Glutamatergic neuron (in vitro differentiated cells): ENCODE measurements at regions not wholly inside any gene's neighbourhood (a gene's known extent, or its start where the extent isn't known, plus 50 kb on each side); places are given as distances from the start of the nearest gene placed in this dataset.

Experiments
- DNase-seq: peaks from one replicate; pipeline ENCODE4 v3.0.0; 2022
- H3K27ac Mint-ChIP-seq: one replicate; pipeline ENCODE4 v1.8.0; 2020; ENCODE audit warnings: mild to moderate bottlenecking, mixed read lengths, inconsistent platforms; ENCODE audit not compliant: unreplicated experiment
- H3K27me3 Mint-ChIP-seq: one replicate; pipeline ENCODE4 v1.8.0; 2020; ENCODE audit warnings: mild to moderate bottlenecking, moderate library complexity, mixed read lengths, inconsistent platforms; ENCODE audit not compliant: unreplicated experiment
- H3K36me3 Mint-ChIP-seq: one replicate; pipeline ENCODE4 v1.8.0; 2020; ENCODE audit warnings: mild to moderate bottlenecking, mixed read lengths, inconsistent platforms; ENCODE audit not compliant: unreplicated experiment
- H3K4me1 Mint-ChIP-seq: one replicate; pipeline ENCODE4 v1.8.0; 2020; ENCODE audit warnings: mild to moderate bottlenecking, low read depth, mixed read lengths, inconsistent platforms; ENCODE audit not compliant: unreplicated experiment
- H3K4me3 Mint-ChIP-seq: one replicate; pipeline ENCODE4 v1.8.0; 2020; ENCODE audit warnings: mild to moderate bottlenecking, mixed read lengths, inconsistent platforms; ENCODE audit not compliant: unreplicated experiment
- H3K9me3 Mint-ChIP-seq: one replicate; pipeline ENCODE4 v1.8.0; 2020; ENCODE audit warnings: mild to moderate bottlenecking, moderate library complexity, mixed read lengths, inconsistent platforms; ENCODE audit not compliant: unreplicated experiment
- TF ChIP-seq, protein P1 (sequence below): fragments of 200-600 bp; sonication (generic); IDR thresholded peaks from one replicate; pipeline ENCODE4 v1.5.0; 2021; ENCODE audit not compliant: partially characterized antibody, unreplicated experiment

DNA sequence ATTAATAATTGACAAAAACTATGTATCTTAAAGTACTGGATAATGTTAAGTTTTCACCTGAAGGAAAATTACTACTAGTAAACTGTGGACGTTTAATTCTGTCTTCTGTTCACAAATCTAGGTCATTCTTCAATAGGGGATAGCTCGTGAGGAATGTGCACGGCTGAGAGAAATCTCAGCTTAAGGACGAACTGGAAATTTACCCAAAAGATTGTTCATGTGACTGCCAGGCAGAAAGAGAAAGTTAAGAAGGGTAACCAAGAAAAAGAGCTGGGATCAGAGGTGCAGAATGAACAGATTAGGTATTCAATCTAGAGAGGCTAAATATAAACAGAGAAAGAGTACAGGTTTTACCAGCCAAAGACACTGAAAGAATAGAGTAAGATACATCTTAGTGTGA, 245.3 kb downstream of the CASP12 start:
- no peak overlapping the region for H3K27ac Mint-ChIP-seq
- TF ChIP-seq, protein P1, sequence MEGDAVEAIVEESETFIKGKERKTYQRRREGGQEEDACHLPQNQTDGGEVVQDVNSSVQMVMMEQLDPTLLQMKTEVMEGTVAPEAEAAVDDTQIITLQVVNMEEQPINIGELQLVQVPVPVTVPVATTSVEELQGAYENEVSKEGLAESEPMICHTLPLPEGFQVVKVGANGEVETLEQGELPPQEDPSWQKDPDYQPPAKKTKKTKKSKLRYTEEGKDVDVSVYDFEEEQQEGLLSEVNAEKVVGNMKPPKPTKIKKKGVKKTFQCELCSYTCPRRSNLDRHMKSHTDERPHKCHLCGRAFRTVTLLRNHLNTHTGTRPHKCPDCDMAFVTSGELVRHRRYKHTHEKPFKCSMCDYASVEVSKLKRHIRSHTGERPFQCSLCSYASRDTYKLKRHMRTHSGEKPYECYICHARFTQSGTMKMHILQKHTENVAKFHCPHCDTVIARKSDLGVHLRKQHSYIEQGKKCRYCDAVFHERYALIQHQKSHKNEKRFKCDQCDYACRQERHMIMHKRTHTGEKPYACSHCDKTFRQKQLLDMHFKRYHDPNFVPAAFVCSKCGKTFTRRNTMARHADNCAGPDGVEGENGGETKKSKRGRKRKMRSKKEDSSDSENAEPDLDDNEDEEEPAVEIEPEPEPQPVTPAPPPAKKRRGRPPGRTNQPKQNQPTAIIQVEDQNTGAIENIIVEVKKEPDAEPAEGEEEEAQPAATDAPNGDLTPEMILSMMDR, result no peak
- no peaks in the 10 kb centered on the region for H3K4me1 Mint-ChIP-seq
- no peak overlapping the region for H3K4me3 Mint-ChIP-seq
- H3K9me3 Mint-ChIP-seq, result no peaks in the 10 kb centered on the region
- peaks cover 4% of the 10 kb centered on the region for H3K36me3 Mint-ChIP-seq
- no peaks in the 10 kb centered on the region for H3K27me3 Mint-ChIP-seq
- no peak for DNase-seq

DNA sequence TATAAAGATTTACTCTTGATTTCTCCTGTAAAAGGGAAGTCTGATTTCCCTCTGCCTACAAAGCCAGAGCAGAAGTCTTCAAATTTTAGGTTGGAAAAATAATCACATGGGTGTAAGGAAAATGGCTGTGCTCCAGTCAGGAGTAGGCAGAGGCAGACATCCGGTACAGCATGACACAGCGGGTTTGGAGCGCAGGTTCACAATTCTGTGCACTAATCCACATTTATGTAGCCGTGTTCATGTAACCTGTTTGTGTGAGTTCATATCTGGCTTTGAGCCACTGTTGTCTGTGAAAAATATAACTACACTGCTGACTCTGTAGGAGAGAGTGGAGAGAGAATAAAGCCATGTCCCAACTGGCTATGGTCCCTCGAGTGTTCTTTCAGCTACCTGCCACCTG, 248.0 kb downstream of the CASP12 start:
- Mint-ChIP-seq H3K27ac (no peak overlapping the region), H3K9me3 (no peaks in the 10 kb centered on the region), H3K4me3 (no peak overlapping the region), H3K36me3 (peaks cover 4% of the 10 kb centered on the region), H3K4me1 (no peaks in the 10 kb centered on the region), H3K27me3 (no peaks in the 10 kb centered on the region)
- DNase-seq, result peak; percentile 23
- TF ChIP-seq, protein P1, result no peak

DNA sequence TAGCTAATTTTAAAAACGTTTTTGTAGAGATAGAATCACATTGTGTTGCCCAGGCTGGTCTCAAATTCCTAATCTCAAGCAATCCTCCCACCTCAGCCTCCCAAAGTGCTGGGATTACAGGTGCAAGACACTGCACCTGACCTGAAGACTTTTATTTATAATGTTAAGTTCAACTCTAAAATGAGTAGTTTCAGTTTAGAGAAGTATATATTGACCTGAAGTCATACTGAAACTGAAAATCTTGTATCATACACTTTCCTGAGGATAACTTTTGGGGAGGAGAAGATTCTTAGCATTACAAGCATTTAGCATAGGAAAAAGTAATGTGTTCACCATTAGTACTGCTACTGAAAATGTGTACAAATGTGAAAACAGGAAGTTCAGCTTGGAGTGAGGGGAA, 249.3 kb downstream of the CASP12 start:
- Mint-ChIP-seq H3K4me1 (no peaks in the 10 kb centered on the region), H3K36me3 (peaks cover 4% of the 10 kb centered on the region), H3K27me3 (no peaks in the 10 kb centered on the region), H3K9me3 (no peaks in the 10 kb centered on the region), H3K27ac (no peak overlapping the region), H3K4me3 (no peak overlapping the region)
- no peak for DNase-seq
- TF ChIP-seq, protein P1, result no peak

DNA sequence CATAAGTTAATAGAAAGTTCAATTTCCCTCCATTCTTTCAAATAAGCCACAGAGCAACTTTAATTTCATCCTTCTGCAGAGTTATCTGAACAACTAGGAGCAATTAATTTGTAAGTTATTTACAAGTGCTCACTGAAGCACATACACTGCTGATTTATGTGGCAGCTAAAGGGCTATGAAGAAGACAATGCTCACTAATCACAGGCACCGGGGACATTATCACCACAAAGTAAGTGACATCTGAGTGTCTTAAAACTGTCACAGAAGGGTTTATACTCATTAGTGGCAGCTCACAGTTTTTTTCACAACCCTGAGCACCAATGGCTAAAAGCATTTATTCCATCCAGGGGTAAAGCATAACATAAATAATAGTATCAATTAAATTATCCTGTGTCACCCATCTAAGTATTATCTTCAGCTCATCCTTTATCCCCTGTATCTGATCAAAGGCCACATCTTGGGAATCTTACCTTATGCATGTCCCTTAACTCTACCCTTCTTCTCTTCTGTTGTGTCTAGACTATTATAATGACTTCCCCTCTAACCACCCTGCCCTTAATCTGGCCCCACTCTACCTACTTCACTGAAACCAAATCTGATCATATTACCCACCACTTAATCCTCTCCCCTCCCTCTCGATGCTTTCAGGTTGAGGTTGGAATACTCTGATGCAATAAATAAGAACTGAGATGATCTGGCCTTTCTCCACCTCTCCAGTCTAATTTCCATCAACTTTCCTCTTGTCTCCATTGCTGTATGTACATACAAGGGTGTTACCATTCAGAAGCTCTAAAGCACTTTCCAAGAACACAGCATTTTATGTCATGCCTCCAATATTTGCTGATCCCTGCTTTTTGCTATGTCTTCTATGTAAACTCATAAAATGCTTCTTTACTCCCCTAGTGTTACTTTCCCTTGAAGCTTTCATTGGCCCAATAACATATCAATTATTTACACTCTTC, 252.7 kb downstream of the CASP12 start:
- Mint-ChIP-seq H3K27me3 (no peaks in the 10 kb centered on the region), H3K36me3 (peaks cover 4% of the 10 kb centered on the region), H3K4me1 (no peaks in the 10 kb centered on the region), H3K27ac (no peak overlapping the region), H3K4me3 (no peak overlapping the region), H3K9me3 (no peaks in the 10 kb centered on the region)
- no peak for DNase-seq
- TF ChIP-seq, protein P1, result no peak

DNA sequence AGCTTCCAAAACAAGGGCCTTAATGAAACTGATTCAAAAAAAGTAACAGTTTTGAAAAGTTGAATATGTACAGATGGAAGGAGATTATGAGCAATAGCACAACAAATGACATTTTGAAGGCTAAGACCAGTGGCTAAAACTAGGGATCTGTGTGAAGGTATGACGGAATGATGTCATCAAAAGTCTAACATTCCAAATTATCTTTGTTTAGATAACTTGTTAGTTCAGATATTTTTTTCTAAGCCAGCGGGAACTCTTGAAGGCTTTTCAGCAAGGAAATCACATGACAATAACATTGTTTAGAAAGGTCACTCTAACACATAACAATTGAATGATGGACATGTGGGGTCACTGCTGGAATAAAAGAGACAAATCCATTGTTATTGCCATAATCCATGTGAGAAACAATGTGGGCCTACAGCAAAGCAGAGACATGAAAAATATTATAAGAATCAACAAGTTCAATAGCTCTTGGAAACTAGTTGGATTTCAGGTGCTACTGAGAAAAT, 260.5 kb downstream of the CASP12 start:
- Mint-ChIP-seq H3K9me3 (no peaks in the 10 kb centered on the region), H3K36me3 (no peaks in the 10 kb centered on the region)
- TF ChIP-seq, protein P1, result no peak

More for the DNA sequence above, 260.5 kb downstream of the CASP12 start:
- no peak for DNase-seq
- Mint-ChIP-seq H3K27ac (no peak overlapping the region), H3K27me3 (no peaks in the 10 kb centered on the region), H3K4me3 (no peak overlapping the region), H3K4me1 (no peaks in the 10 kb centered on the region)
